ENCODE measurements at regions not wholly inside any gene's neighbourhood (a gene's known extent, or its start where the extent isn't known, plus 50 kb on each side); places are given as distances from the start of the nearest gene placed in this dataset.

DNA sequence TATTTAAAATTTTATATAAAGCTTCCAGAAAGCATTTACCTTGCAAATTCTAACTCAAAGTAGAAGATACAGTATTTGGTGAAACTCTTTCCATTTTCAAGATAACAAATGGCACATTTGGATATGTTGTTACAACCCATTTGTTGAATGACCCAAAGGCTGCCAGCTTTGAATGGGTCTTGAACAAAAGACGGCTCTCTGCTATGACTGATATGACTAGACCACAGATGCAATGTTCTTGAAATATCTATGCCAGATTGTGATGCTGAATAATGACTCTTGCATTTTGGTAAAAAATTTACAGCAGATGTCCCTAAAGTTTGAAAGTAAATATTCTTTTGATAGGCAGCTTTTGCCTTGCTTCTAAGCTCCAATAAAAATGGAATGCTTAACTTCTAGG, 99.6 kb downstream of the HTR1B start:
- TF ChIP-seq, protein P1, sequence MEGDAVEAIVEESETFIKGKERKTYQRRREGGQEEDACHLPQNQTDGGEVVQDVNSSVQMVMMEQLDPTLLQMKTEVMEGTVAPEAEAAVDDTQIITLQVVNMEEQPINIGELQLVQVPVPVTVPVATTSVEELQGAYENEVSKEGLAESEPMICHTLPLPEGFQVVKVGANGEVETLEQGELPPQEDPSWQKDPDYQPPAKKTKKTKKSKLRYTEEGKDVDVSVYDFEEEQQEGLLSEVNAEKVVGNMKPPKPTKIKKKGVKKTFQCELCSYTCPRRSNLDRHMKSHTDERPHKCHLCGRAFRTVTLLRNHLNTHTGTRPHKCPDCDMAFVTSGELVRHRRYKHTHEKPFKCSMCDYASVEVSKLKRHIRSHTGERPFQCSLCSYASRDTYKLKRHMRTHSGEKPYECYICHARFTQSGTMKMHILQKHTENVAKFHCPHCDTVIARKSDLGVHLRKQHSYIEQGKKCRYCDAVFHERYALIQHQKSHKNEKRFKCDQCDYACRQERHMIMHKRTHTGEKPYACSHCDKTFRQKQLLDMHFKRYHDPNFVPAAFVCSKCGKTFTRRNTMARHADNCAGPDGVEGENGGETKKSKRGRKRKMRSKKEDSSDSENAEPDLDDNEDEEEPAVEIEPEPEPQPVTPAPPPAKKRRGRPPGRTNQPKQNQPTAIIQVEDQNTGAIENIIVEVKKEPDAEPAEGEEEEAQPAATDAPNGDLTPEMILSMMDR (IDR thresholded peaks at IDR 0.05): no peak
- no peak for TF ChIP-seq POLR2A (IDR thresholded peaks at IDR 0.05)
